ENCODE measurements at regions not wholly inside any gene's neighbourhood (a gene's known extent, or its start where the extent isn't known, plus 50 kb on each side); places are given as distances from the start of the nearest gene placed in this dataset.

- no peak for ATAC-seq
- TF ChIP-seq CTCF (IDR thresholded peaks at IDR 0.05) = no peak
- Histone ChIP-seq H3K36me3 (ENCODE audit: low read depth) (no peaks in the 10 kb centered on the region), H3K4me3 (no peak overlapping the region), H3K4me1 (ENCODE audit: low read depth) (no peaks in the 10 kb centered on the region), H3K9me3 (no peaks in the 10 kb centered on the region)
- intact Hi-C loops (cut with DNase I, micrococcal nuclease) = no loop called here
- DNase-seq = no peak
Observed at GRCh38 chr13:81319351-81319750, 978.4 kb upstream of the SPRY2 start.

- H3K4me3 ChIP-seq = no peak overlapping the region
- ATAC-seq (no peak), DNase-seq (no peak)
- H3K36me3 ChIP-seq (ENCODE audit: low read depth) = no peaks in the 10 kb centered on the region
- intact Hi-C loops (cut with DNase I, micrococcal nuclease) = no loop called here
- TF ChIP-seq CTCF (IDR thresholded peaks at IDR 0.05) = no peak
- no peaks in the 10 kb centered on the region for H3K9me3 ChIP-seq
- no peaks in the 10 kb centered on the region for H3K4me1 ChIP-seq (ENCODE audit: low read depth)
Observed at GRCh38 chr13:81318231-81319019, 977.5 kb upstream of the SPRY2 start.

GRCh38 chr13:81314461-81314860, 973.5 kb upstream of the SPRY2 start:
- ATAC-seq (no peak), DNase-seq (no peak)
- no peaks in the 10 kb centered on the region for H3K4me1 ChIP-seq (ENCODE audit: low read depth)
- intact Hi-C loops (cut with DNase I, micrococcal nuclease) = no loop called here
- H3K9me3 ChIP-seq = peaks cover 4% of the 10 kb centered on the region
- H3K4me3 ChIP-seq = no peak overlapping the region
- no peak for TF ChIP-seq CTCF (IDR thresholded peaks at IDR 0.05)
- H3K36me3 ChIP-seq (ENCODE audit: low read depth) = no peaks in the 10 kb centered on the region

- ATAC-seq (no peak), DNase-seq (no peak)
- Histone ChIP-seq H3K4me1 (ENCODE audit: low read depth) (peaks cover 2% of the 10 kb centered on the region), H3K36me3 (ENCODE audit: low read depth) (no peaks in the 10 kb centered on the region), H3K4me3 (no peak overlapping the region), H3K9me3 (no peaks in the 10 kb centered on the region)
- no peak for TF ChIP-seq CTCF (IDR thresholded peaks at IDR 0.05)
- intact Hi-C loops (cut with DNase I, micrococcal nuclease) = no loop called here
Observed at GRCh38 chr13:81305928-81306327, 965.0 kb upstream of the SPRY2 start.

- intact Hi-C loops (cut with DNase I, micrococcal nuclease) = no loop called here
- Histone ChIP-seq H3K9me3 (no peaks in the 10 kb centered on the region), H3K4me1 (ENCODE audit: low read depth) (peaks cover 2% of the 10 kb centered on the region), H3K36me3 (ENCODE audit: low read depth) (no peaks in the 10 kb centered on the region), H3K4me3 (no peak overlapping the region)
- ATAC-seq (no peak), DNase-seq (no peak)
- TF ChIP-seq CTCF (IDR thresholded peaks at IDR 0.05) = no peak
Observed at GRCh38 chr13:81304121-81304659, 963.3 kb upstream of the SPRY2 start.

Data from mucosa of descending colon (tissue), 3 donors.